NCI-H1436 treated with DMSO at 0.1 percent for 48 hours (cell line): ENCODE measurements at regions not wholly inside any gene's neighbourhood (a gene's known extent, or its start where the extent isn't known, plus 50 kb on each side); places are given as distances from the start of the nearest gene placed in this dataset.

Source experiments
- DNase-seq: peaks from one replicate; lab custom pipeline; 2025; lab: John Stamatoyannopoulos, UW

DNA sequence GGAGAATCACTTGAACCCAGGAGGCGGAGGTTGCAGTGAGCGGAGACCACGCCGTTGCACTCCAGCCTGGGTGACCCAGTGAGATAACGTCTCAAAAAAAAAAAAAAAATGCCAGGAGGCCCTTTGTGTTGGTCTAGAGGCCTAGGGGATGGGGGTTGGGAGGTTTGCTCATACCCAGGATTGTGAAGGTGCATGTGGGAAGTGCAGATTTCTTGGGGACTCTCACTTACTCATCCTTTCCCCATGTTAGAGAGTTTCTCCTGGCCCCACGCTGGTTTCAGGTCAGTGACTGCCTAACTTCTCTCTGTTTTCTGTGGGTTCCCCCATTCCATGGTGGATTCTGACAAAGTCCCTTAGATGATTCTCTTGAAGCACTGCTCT, 471.5 kb upstream of the CNTNAP2 start:
- DNase-seq = no peak

DNA sequence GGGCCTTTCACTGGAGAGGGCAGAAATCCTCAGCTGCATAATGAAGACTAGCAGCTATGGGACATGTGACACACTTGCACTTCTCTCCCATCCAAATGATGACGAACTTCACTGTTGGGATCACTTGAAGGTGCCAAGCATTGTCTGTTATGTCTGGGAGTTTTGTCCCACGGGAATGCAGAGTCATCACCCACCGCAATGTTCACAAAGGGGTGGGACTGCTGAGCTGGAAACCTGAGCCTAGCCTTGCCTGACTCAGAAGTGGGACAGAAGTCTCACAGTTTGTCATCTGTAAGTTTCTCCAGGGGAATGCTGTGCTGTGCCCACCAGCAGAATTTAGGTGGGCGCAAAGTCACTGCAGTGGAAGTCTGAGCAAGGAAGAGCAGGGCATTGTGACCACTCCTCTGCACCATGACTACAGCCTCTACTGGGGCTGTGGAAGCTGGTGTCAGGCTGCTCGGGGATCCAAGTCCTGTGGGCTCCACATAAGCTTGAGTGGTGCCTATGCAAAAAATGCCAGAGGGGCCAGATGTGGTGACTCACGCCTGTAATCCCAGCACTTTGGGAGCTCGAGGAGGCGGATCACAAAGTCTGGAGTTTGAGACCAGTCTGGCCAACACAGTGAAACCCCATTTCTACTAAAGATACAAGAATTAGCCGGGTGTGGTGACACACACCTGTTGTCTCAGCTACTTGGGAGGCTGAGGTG, 472.0 kb upstream of the CNTNAP2 start:
- no peak for DNase-seq

DNA sequence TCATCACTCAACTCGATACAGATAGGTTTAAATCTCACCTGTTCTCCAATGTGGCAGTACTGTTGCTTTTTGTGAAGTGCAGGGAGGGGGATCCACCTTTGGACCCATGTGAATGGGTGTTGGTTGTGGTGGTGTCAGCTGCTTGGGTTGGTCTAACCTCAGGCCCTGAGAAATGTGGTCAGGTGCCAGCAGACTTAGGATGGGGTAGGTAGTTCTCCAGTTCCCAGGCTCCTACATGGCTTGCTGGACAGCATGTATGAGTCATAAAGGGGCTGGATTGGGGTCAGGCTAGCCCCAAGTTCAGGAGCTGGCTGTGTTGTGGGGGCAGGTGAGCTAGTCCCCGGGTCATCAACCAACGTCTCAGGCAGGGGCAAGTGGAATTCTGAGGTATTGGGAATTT, 472.6 kb upstream of the CNTNAP2 start:
- no peak for DNase-seq

DNA sequence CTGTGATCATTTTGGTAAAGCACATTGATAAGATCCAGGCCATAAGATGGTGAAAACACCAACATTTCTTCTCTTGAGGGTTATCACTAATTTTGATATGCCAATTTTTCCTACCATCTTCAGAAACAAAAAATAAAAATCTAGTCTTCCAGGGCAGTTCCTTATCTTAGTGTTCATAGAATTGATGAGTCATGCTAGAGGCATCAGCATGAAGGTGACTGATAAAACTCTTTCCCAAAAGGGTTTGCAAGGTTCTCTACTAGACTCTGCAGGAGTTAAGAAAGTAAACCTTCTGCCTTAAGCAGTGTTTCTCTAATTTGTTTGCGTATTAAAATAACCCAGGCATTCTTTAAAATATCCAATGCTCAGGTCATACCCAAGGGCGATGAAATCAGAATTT, 483.1 kb upstream of the CNTNAP2 start:
- no peak for DNase-seq

GRCh38 chr7:145624618-145625017, 492.0 kb upstream of the CNTNAP2 start:
- DNase-seq = no peak

DNA sequence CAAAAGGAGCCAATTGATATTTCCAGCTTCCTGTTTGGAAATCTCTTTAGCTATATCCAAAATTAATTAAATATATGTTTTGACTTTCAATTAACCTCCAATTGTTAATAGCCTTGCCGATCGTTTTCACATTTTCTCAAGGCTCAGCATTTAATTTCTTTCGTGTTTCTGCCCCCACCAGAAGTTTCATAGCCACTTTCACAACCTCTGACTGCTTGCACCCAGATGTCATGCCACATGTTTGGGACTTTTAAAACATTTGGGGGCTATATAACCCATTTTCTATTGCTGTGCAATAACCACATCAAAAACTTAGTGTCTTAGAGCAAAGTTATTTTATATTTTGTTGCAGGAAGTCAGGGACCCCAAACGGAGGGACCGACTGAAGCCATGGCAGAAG, 510.6 kb upstream of the CNTNAP2 start:
- no peak for DNase-seq

GRCh38 chr7:145599376-145599775, 517.2 kb upstream of the CNTNAP2 start:
- DNase-seq = no peak

DNA sequence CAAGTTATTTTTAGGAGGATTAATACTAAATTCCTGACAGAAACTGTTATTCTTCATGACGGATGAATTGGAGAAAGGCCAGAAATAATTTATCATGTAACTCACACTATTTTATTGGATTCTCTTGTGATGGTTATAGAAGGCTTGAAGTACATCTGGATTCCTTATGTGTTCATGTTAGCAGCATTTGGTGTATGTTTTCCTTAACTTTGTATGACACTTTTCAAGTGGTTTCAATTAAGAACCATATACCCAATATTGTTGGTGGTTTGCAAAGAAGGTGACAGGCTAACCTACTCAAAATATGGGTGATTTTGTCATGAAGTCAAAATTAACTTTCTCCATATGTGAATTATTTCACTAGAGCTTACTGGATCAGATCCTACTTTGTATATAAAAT, 532.2 kb upstream of the CNTNAP2 start:
- DNase-seq = no peak

GRCh38 chr7:145582742-145583303, 533.8 kb upstream of the CNTNAP2 start:
- no peak for DNase-seq

- no peak for DNase-seq
Observed at GRCh38 chr7:145557805-145558204, 558.8 kb upstream of the CNTNAP2 start.

DNA sequence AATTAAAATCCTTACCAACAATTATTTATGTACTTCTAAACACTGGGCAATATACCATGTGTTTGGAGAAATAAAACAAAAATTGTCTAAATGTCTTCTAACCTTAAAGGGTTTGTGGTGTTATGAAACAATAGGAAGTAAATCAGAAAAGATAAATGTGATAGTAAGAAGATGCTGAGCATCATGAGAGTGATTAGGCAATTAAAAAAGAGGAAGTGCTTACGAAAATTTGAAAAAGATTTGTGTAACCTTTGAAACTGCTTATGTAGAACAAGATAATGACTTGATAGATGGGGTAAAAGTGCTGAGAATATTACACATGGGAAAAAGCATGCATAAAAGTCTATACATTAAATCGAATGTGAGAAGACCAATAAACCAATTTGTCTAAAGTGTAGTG, 573.4 kb upstream of the CNTNAP2 start:
- DNase-seq = no peak

DNA sequence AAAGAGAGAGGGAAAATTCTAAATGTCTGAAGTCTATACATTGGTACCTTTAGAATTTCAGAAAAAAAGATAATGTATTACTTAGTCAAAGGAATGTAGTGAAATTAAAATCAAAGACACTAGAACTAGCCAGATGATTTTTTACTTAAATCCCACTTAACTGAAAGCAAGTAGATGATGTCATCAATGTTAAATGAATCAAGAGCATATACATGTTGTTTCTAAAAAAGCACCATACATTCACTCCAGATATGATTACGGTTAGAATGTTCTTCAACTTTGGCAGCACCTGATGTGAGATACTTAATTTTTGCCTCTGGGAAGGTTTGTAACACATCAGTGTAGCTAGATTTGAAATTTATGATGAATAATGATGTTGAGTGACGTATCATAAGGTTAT, 576.7 kb upstream of the CNTNAP2 start:
- DNase-seq = no peak

DNA sequence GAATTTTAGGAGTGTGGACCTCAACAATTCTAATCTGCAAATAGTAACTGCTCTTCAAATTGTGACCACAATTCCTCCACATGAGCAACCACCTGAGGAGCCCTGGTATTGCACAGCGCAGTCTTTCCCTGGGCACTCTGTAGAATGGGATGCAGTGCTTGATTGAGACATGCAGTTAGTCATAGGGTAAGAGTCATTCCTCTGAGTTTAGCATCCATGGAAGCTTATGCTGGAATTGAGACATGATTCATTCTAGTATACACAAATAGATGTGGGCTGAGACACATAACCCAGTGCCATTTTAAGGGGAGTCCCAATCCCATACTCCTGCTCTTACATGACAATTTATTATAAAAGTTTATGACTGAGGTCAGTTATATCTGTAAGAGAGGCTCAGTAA, 582.3 kb upstream of the CNTNAP2 start:
- no peak for DNase-seq

DNA sequence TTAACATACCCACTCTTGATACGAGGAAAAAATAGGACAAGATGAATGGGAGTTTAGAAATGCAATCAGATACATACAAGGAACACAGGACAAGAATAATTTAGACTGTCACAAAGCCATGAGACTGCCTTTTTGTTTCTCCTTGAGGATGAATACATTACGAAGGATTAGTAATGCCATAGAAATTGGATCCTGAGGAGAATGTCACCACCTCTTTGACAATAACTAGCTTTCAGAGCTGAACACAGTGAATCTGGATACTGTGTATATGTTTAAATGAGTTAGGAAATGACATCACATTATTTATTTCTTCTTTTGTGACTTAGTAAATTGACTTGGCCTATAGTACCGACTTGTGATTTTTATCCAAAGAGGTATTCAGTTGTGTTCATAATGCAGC, 596.3 kb upstream of the CNTNAP2 start:
- DNase-seq = no peak

- no peak for DNase-seq
Observed at GRCh38 chr7:145511004-145511403, 605.6 kb upstream of the CNTNAP2 start.

- no peak for DNase-seq
Observed at GRCh38 chr7:145497911-145498525, 618.6 kb upstream of the CNTNAP2 start.

GRCh38 chr7:145490356-145490755, 626.2 kb upstream of the CNTNAP2 start:
- no peak for DNase-seq

DNA sequence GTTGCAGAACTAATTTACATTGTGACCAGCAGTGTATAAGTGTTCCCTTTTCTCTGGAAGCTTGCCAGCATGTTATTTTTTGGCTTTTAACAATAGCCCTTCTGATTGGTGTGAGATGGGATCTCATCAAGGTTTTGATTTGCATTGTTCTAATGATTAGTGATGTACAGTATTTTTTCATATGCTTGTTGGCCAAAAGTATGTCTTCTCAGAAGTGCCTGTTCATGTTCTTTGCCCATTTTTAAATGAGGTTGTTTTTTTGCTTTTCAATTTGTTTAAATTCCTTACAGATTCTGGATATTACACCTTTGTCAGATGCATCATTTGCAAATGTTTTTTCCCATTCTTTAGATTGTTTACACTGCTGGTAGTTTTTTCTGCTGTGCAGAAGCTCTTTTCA, 627.0 kb upstream of the CNTNAP2 start:
- DNase-seq = no peak

DNA sequence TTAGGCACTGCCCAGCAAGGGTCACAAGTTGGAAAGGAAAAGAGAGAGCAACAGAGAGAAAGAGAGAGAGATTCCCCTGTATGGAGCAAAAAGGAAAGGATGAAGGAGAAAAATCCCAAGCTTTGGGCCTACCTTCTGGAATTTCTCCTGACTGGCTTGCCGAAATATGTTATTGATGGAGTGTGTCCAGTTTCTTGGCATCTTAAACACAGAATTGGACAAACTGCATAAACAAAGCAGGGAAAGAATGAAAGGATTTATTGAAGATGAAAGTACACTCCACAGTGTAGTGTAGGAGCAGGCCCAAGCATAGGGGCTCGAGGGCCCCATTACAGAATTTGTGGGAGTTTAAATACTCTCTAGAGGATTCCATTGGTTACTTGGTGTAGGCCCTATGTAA, 627.8 kb upstream of the CNTNAP2 start:
- no peak for DNase-seq

GRCh38 chr7:145481985-145482384, 634.6 kb upstream of the CNTNAP2 start:
- no peak for DNase-seq

GRCh38 chr7:145478541-145478940, 638.1 kb upstream of the CNTNAP2 start:
- DNase-seq = no peak

- no peak for DNase-seq
Observed at GRCh38 chr7:145474009-145474686, 638.3 kb upstream of the TPK1 start.

- DNase-seq = no peak
Observed at GRCh38 chr7:145471883-145472282, 636.0 kb upstream of the TPK1 start.
